Transverse colon (tissue), 4 donors: ENCODE measurements at regions not wholly inside any gene's neighbourhood (a gene's known extent, or its start where the extent isn't known, plus 50 kb on each side); places are given as distances from the start of the nearest gene placed in this dataset.

Experiments used
- DNase-seq: peaks from one replicate; pipeline ENCODE4 v3.0.0-alpha.2; 2019
- H3K27ac ChIP-seq, 4 donors: fragments of 200-600 bp; sonication (generic); 2 replicates each; pipeline ENCODE4 v1.5.1; 2016 to 2018; ENCODE audit warnings: inconsistent platforms in 4 of 4
- H3K27me3 ChIP-seq: fragments of 200-600 bp; sonication (generic); 2 replicates; pipeline ENCODE4 v1.5.1; 2017; ENCODE audit warnings: inconsistent platforms
- H3K36me3 ChIP-seq, 4 donors: fragments of 200-600 bp; sonication (generic); 2 replicates each; pipeline ENCODE4 v1.5.1; 2017 to 2019; ENCODE audit warnings: inconsistent platforms in 4 of 4
- H3K4me1 ChIP-seq, 4 donors: fragments of 200-600 bp; sonication (generic); 2 replicates each; pipeline ENCODE4 v1.5.1; 2017 to 2020; ENCODE audit warnings: inconsistent platforms in 4 of 4
- H3K4me3 ChIP-seq, 4 donors: fragments of 200-600 bp; sonication (generic); 1 replicate in 1 of 4; 2 replicates in 3 of 4; pipeline versions ENCODE4 v1.5.1 to v1.6.1; 2017 to 2019; ENCODE audit warnings: inconsistent platforms in 4 of 4
- H3K9me3 ChIP-seq, 2 donors: fragments of 200-600 bp; sonication (generic); 2 replicates each; pipeline ENCODE4 v1.5.1; 2017 to 2019; ENCODE audit warnings: inconsistent platforms in 2 of 2
- CTCF ChIP-seq, 5 experiments: fragments of 200-600 bp in 3 of 5; fragments of 450-650 bp in 2 of 5; sonication (generic) in 3 of 5; IDR thresholded peaks; 1 replicate in 2 of 5; 2 replicates in 3 of 5; pipeline ENCODE4 v1.5.1; 2016 to 2017; ENCODE audit warnings: antibody characterized with exemption in 5 of 5, inconsistent platforms in 3 of 5, mild to moderate bottlenecking in 2 of 5, moderate library complexity in 1 of 5
- EP300 ChIP-seq: sonication (generic); formaldehyde crosslinking; IDR thresholded peaks from one replicate; pipeline ENCODE4 v1.6.1; 2017; ENCODE audit warnings: antibody characterized with exemption, low read depth
- POLR2A ChIP-seq: fragments of 450-650 bp; IDR thresholded peaks from one replicate; pipeline ENCODE4 v1.6.1; 2016; ENCODE audit warnings: antibody characterized with exemption, mild to moderate bottlenecking, moderate library complexity
- POLR2AphosphoS5 ChIP-seq, 3 donors: sonication (generic); formaldehyde crosslinking; IDR thresholded peaks; one replicate each; pipeline ENCODE4 v1.6.1; 2016; ENCODE audit warnings: antibody characterized with exemption in 3 of 3
- WGBS, 2 donors: methylation state at CpG; one replicate each; pipeline ENCODE4 v1.1.5; 2018; ENCODE audit warnings: low coverage in 1 of 2; 5-methylcytosine and 5-hydroxymethylcytosine counted together
- in situ Hi-C, 4 donors: fragments of 200-750 bp; cut with MboI; loops; one replicate each; pipeline versions ENCODE4 v1.15.0 to v1.15.1; 2017; ENCODE audit warnings: low sequenced_read_pairs in 3 of 4, low pct_ligation_motif_present in 1 of 4, low pct_unique_long_range_greater_than_20kb in 1 of 4
- intact Hi-C: fragments of 100-400 bp; cut with DNase I; formaldehyde crosslinking; loops from one replicate; pipeline ENCODE4 v1.15.1; 2023; ENCODE audit warnings: low total_unique reads

- WGBS, 2 donors: 43 to 54% methylated on average over 4 to 5 of the region's 5 CpGs
- Histone ChIP-seq H3K36me3 (no peaks in the 10 kb centered on the region), H3K9me3 (no peaks in the 10 kb centered on the region), H3K4me1 (no peaks in the 10 kb centered on the region), H3K27me3 (no peaks in the 10 kb centered on the region), H3K27ac (peak overlapping the region in 1 of 4 donors; percentile 21), H3K4me3 (no peak overlapping the region)
- no peak for DNase-seq
- intact Hi-C loops: no loop called here
- in situ Hi-C loops: no loop called here
- TF ChIP-seq POLR2A: no peak
- no peak for TF ChIP-seq POLR2AphosphoS5 (IDR thresholded peaks at IDR 0.05)
- TF ChIP-seq EP300: no peak
- TF ChIP-seq CTCF (IDR thresholded peaks at IDR 0.05): no peak
Observed at GRCh38 chr4:163590619-163591264, 96.3 kb downstream of the TMA16 start.

DNA sequence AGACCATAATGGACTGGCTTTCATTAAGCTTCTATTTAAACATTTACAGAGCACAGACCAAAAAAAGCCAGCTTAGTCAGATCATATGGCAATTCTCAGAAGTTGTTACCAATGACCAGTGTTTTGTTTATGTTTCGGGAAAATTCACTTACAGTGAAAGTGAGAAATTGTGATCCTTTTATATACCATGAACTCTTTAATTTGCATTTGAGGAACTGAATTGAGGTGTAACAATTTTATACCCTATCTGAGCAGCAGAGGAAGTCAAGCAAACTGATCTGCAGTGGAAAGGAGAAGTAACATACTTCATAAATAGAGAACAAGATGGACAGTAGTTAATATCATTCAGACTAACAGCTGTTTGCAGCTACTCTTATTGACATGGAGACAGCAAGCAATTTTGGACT lies 97.1 kb downstream of the TMA16 start:
- no peaks in the 10 kb centered on the region for H3K27me3 ChIP-seq
- intact Hi-C loops: no loop called here
- H3K4me3 ChIP-seq: no peak overlapping the region
- DNase-seq: no peak
- 54 to 67% methylated on average over 1 of the region's 1 CpG for WGBS, 2 donors
- no peaks in the 10 kb centered on the region for H3K36me3 ChIP-seq
- H3K9me3 ChIP-seq: no peaks in the 10 kb centered on the region
- in situ Hi-C loops: no loop called here
- TF ChIP-seq CTCF (IDR thresholded peaks at IDR 0.05) (no peak), POLR2A (no peak), POLR2AphosphoS5 (IDR thresholded peaks at IDR 0.05) (no peak), EP300 (no peak)
- H3K4me1 ChIP-seq: no peaks in the 10 kb centered on the region
- H3K27ac ChIP-seq: peak overlapping the region in 1 of 4 donors; percentile 21

DNA sequence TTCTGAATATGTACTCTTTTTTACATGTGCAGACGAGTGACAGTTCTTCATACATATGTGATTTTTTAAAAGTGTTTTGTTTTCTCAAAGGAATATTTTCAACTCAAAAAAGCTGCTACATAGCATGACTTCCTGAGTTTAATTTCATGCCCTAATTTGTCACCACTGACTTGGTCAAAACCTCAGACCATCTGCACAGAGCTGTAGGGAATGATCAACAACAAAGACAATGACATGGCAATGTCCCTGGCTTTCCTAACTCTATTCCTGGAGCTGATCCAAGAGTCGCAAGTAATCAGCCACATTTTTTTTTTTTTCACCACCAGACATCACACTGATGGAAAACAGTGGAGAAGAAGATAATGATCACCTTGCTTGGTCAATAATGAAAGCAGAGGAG lies 97.7 kb downstream of the TMA16 start:
- no peak for TF ChIP-seq EP300
- TF ChIP-seq CTCF (IDR thresholded peaks at IDR 0.05): no peak
- no peak for TF ChIP-seq POLR2AphosphoS5 (IDR thresholded peaks at IDR 0.05)
- no peak for TF ChIP-seq POLR2A
- Histone ChIP-seq H3K27me3 (no peaks in the 10 kb centered on the region), H3K36me3 (no peaks in the 10 kb centered on the region), H3K4me1 (no peaks in the 10 kb centered on the region), H3K4me3 (no peak overlapping the region), H3K9me3 (no peaks in the 10 kb centered on the region), H3K27ac (peak overlapping the region in 1 of 4 donors; percentile 21)
- intact Hi-C loops: no loop called here
- WGBS, 2 donors: 44 to 56% methylated on average over 1 to 2 of the region's 2 CpGs
- no peak for DNase-seq
- in situ Hi-C loops: no loop called here

DNA sequence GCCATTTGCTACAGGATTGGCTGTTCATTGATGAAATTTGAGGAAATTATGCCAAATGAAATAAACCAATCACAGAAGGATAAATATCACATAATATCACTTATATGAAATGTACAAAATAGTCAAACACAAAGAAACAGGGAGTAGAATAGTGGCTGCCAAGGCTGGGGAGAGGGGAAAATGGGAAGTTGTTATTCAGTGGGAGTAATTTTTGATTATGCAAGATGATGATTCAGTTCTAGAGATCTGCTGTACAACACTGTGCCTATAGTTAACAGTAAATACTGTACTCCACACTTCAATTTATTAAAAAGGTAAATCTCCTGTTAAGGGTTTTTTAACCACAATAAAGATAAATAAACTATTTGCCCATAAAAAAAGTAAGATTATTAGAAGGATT lies 101.1 kb downstream of the TMA16 start:
- H3K27ac ChIP-seq: no peak overlapping the region
- H3K9me3 ChIP-seq: no peaks in the 10 kb centered on the region
- no peaks in the 10 kb centered on the region for H3K36me3 ChIP-seq
- in situ Hi-C loops: no loop called here
- H3K4me3 ChIP-seq: no peak overlapping the region
- no peak for DNase-seq
- intact Hi-C loops: no loop called here
- H3K27me3 ChIP-seq: no peaks in the 10 kb centered on the region
- H3K4me1 ChIP-seq: no peaks in the 10 kb centered on the region
- TF ChIP-seq CTCF (IDR thresholded peaks at IDR 0.05): no peak
- no peak for TF ChIP-seq POLR2AphosphoS5 (IDR thresholded peaks at IDR 0.05)
